Hematopoietic multipotent progenitor cell treated with erythropoietin and hydrocortisone succinate and interleukin-3 and kit ligand, for 6 days (in vitro differentiated cells): ENCODE measurements at regions not wholly inside any gene's neighbourhood (a gene's known extent, or its start where the extent isn't known, plus 50 kb on each side); places are given as distances from the start of the nearest gene placed in this dataset.
A peak's percentile ranks its signal among the peaks of the same experiment; 100 is the strongest.
"Not testable (repeated sequence)": the region's sequence is repeated elsewhere in the genome, so short reads cannot be mapped to it uniquely, and the experiment has no call there.

Source experiments
- DNase-seq: peaks from one replicate; pipeline ENCODE4 v3.0.0-alpha.2; 2015

DNA sequence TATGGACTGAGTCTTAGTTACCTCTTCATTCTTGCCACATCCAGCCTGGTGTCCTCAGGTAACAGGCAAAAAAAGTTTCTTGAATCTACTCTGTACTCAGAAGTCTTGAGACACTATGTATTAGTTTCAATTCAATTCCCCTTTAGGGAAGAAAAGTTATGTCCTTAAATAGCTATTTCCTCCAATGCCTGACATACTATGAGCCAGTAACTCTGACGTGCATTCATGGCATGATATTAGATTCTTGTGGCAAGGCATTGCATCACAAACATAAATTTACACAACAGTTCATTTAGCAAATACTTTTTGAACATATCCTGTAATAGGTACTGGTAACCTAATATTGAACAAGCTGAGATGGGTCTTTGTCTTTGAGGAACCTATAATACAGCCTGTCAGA, 109.3 kb upstream of the FOXB1 start:
- no peak for DNase-seq

GRCh38 chr15:59892985-59893384, 111.1 kb upstream of the FOXB1 start:
- peak; percentile 34 for DNase-seq

- DNase-seq = not testable (repeated sequence)
Measured at GRCh38 chr15:59887870-59888269, 116.2 kb upstream of the FOXB1 start.

GRCh38 chr15:59887211-59887610, 116.9 kb upstream of the FOXB1 start:
- no peak for DNase-seq

- DNase-seq = no peak
Measured at GRCh38 chr15:59886441-59886840, 117.7 kb upstream of the FOXB1 start.

DNA sequence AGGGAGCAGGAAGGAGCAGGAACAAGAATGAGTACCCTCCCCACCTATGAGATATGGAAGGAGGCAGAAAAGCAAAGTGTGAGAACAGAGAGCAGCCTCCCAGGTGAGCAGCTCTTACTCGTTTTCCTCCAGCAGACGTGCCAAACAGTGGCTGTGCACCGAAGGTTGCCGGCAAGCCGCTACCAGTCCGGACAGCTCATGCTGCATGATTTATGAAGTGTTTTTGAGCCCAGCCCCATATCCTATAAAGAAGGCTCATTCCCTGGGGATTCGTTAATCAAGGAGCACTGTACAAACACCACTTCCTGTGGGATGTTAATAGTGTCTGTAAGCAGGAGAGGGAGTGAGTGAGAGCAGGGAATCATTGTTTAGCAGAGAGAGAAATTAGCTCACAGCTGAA, 118.3 kb upstream of the FOXB1 start:
- DNase-seq = no peak

DNA sequence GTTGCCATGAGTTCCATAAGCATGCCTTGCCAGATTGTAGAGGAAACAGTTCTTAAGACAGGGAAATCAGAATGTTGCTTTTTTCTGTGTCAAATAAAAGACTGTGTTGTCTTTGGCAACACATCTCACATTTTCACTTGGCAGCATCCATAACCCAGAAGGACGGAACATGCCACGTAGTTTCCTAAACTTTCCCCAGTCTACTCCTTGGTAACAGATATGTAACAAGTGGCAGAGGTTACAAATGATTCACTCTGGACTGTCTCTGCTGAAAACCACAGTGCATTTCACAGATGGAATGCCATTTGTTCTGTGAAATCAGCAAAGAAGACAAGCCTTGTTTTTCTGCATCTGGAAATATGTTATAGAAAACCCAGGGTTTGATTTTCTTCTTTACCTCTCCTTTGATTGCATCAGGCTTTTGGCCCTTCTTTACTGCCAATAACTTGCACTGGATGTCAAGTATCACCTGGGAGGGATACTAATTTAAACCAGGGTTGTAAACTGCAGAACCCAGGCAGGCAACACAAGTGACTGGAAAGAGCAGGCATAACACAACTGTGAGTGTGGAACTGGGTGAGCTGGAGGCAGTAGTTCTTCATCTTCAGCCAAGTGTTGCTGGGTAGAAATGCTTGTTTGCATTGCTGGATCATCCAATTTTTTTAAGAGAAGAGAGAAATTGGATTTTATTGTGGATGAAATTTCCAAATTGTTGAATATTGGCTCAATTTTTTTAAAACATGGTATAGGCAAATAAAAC, 124.4 kb upstream of the FOXB1 start:
- no peak for DNase-seq

DNA sequence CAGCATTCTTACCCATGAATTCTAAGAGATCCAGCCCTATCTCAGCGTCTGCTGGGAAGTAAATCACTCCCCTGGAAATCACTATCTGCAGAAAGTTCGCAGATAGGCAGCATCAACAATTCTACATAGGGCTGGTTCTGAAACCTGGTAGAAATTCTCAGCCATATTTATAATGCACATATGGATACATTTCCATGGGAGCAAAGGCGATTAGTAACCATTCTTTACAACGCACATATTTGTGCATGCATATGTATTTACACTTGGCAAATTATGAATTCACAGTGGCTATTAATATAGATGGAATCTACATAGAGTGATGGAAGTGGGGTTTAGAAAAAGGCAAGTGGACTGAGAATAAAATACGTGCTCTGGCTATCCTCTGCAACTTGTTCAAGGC, 128.0 kb upstream of the FOXB1 start:
- no peak for DNase-seq

DNA sequence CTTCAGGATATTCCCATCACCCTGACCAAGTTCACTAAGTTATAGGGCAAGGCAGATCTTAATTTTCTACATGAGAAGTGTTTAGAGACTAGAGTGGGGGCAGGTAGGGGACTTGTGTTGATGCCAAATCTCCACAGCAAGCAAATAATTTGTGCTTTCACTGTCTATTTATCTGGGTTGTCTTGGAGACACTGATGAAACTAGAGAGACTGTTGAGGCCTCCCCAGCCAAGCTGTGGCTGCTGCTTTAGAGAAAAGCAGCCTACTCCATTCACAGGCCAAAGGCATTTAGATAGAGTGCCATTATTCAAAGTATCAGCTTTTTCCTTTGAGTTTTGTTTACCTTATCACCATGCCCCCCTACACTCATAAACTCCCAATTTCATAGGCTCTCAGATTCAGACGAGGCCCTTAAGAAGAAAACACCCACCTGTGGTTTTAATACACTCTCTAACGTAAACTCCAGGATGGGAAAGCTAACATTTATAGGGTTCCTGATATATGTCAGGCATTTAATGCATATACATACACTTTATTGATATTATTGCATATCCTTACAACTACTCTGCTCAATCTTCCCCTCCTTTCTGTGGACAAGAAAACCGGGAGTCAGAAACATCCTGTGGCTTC, 130.4 kb upstream of the FOXB1 start:
- DNase-seq = no peak

- no peak for DNase-seq
Measured at GRCh38 chr15:59867086-59867855, 136.8 kb upstream of the FOXB1 start.

- no peak for DNase-seq
Measured at GRCh38 chr15:59866642-59867041, 137.5 kb upstream of the FOXB1 start.

- DNase-seq = no peak
Measured at GRCh38 chr15:59862191-59863155, 141.6 kb upstream of the FOXB1 start.

GRCh38 chr15:59847968-59848367, 156.1 kb upstream of the FOXB1 start:
- DNase-seq = no peak

- no peak for DNase-seq
Measured at GRCh38 chr15:59845942-59846499, 156.9 kb upstream of the BNIP2 start.

DNA sequence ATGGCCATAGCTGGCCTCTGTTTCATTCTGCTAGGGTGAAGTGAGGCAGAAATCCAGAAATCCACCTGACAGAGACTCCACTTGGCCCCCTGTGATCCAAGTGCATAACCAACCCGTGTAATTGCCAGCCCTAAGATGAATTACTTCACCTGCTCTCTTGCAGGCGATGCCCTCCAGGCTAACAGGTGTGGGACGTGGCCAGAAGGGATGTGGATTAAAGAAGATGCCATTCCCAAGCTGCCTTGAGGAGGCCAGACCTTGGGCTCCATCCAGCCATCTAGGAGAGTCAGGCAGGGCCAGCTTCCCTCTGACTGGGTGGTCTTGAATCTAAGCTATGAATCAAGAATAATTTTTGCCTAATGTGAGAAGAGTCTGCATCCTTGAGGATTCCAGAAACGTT, 154.5 kb upstream of the BNIP2 start:
- DNase-seq = no peak

DNA sequence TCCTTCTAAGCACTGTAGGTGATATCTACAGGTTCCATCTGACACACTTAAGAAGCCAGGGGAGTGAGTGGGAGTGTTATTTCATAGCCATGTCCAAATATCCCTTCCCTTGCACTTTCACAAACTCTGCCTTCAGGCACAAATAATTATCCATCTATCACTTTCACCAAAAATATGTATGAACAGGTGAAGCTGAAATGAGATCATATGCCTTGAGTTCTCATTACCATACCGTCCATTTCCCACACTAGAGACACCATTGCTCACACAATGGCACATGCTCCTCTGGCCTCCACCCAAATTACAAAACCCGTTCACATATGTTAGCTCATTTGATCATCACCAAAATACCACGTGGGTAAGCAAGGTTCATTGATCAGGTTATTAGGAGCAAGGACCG, 151.9 kb upstream of the BNIP2 start:
- DNase-seq = no peak

DNA sequence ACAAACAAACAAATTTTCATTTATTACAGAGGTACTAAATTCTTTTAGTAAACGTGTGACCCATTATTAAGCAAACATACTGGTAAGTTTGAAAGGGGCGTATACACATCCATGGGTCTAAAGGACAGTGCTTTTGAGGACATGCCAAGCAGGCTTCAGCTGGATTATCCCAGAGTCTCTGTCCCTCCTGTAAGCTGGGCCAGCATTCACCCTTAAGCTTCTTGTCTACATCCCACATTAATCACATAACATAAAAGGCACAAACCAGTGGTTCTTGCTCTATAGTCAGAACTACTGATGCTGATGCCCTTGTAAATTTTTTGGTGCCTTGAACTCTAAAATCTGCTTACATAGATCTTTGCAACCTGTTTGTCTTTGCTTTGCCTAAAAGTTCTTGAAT, 150.8 kb upstream of the BNIP2 start:
- no peak for DNase-seq

DNA sequence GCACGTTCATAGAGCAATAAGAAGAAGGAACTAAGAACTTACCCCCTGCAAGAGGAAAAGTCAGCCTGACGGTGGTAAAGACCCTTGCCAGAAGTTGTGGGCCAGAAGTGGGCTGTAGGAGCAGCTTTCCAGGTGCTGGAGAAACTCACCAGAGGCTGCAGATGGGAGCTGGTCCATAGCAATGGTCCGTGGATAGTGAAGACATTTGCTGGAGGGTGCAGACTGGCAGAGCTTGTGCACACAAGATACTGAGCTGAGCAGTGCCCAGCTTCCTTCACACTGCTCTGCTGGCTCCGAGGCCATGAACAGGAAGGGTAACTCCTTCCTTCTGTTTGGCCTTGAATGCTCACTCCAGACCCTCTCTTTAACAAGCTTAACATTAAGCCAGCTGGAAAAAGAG, 149.8 kb upstream of the BNIP2 start:
- DNase-seq = no peak

DNA sequence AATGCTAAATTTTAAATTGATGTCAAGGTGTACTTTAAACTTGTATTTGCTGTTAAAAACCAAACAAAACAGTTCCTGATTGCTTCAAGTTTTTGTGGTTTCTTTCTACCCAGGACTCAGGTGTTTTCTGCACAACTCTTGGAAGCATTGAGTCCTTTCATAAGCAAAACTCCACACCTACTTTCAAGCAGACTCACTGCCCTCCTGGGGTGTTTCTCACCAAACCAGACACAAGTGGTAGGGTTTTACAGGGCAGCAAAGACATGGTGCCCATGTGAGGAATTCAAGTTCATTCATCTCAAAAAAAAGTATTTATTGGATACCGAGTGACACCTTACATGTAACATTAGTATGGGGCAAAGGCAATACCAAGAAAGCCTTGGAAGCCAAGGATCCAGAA, 146.7 kb upstream of the BNIP2 start:
- no peak for DNase-seq

DNA sequence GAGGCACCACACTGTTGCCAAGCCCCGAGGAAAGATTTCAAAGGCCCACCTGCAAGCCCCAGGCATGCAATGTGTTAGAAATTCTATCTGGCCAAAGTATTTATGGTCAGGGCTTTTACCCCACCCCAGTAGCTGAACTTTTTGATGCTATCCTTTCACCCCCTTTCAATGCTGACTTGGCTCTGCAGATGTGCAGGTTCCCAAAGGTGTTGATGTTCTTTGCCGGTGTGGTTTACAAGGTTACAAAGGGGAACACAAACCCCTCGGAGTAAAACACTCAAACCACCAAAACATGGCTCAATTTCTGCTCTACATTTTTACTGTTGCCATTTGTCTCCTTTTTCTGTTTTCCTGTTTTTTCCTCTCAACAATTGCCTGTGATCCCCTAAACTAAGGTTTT, 145.4 kb upstream of the BNIP2 start:
- DNase-seq = no peak

- no peak for DNase-seq
Measured at GRCh38 chr15:59833366-59833765, 144.2 kb upstream of the BNIP2 start.

GRCh38 chr15:59830873-59831272, 141.8 kb upstream of the BNIP2 start:
- no peak for DNase-seq

- no peak for DNase-seq
Measured at GRCh38 chr15:59830098-59830497, 141.0 kb upstream of the BNIP2 start.
